ENCODE measurements at regions not wholly inside any gene's neighbourhood (a gene's known extent, or its start where the extent isn't known, plus 50 kb on each side); places are given as distances from the start of the nearest gene placed in this dataset.
A peak's percentile ranks its signal among the peaks of the same experiment; 100 is the strongest.

GRCh38 chrX:13374364-13374763 is 54.5 kb upstream of the ATXN3L start:
- Histone ChIP-seq H3K36me3 (no peaks in the 10 kb centered on the region), H3K27me3 (no peaks in the 10 kb centered on the region), H3K4me1 (no peaks in the 10 kb centered on the region), H3K27ac (no peak overlapping the region), H3K9me3 (no peaks in the 10 kb centered on the region), H3K4me3 (replicated peaks in 1 of 3) (no peak overlapping the region)
- TF ChIP-seq POLR2A (IDR thresholded peaks at IDR 0.05) (no peak), CTCF (IDR thresholded peaks at IDR 0.05) (no peak)
- intact Hi-C loops (cut with DNase I): no loop called here
- no peak for DNase-seq
- WGBS, 2 donors: 80% methylated on average over 2 of the region's 2 CpGs

- WGBS, 2 donors: 80 to 84% methylated on average over 7 of the region's 7 CpGs
- H3K27ac ChIP-seq: peak overlapping the region in 1 of 3 donors; percentile 19
- intact Hi-C loops (cut with DNase I): no loop called here
Measured at GRCh38 chrX:13373431-13374187, 53.8 kb upstream of the ATXN3L start.

GRCh38 chrX:13373027-13373426 is 53.2 kb upstream of the ATXN3L start:
- H3K27me3 ChIP-seq: no peaks in the 10 kb centered on the region
- no peak for TF ChIP-seq CTCF (IDR thresholded peaks at IDR 0.05)
- TF ChIP-seq POLR2A (IDR thresholded peaks at IDR 0.05): no peak
- intact Hi-C loops (cut with DNase I): no loop called here
- H3K9me3 ChIP-seq: no peaks in the 10 kb centered on the region
- 93 to 95% methylated on average over 1 of the region's 1 CpG for WGBS, 2 donors
- DNase-seq: no peak
- no peaks in the 10 kb centered on the region for H3K36me3 ChIP-seq
- no peaks in the 10 kb centered on the region for H3K4me1 ChIP-seq
- no peak overlapping the region for H3K27ac ChIP-seq
- no peak overlapping the region for H3K4me3 ChIP-seq (replicated peaks in 1 of 3)

More at GRCh38 chrX:13373431-13374187, 53.8 kb upstream of the ATXN3L start:
- H3K9me3 ChIP-seq: no peaks in the 10 kb centered on the region
- DNase-seq: no peak
- TF ChIP-seq POLR2A (IDR thresholded peaks at IDR 0.05): no peak
- no peak for TF ChIP-seq CTCF (IDR thresholded peaks at IDR 0.05)
- no peak overlapping the region for H3K4me3 ChIP-seq (replicated peaks in 1 of 3)
- no peaks in the 10 kb centered on the region for H3K36me3 ChIP-seq
- no peaks in the 10 kb centered on the region for H3K4me1 ChIP-seq
- no peaks in the 10 kb centered on the region for H3K27me3 ChIP-seq

- H3K4me1 ChIP-seq: no peaks in the 10 kb centered on the region
- no peak overlapping the region for H3K4me3 ChIP-seq (replicated peaks in 1 of 3)
- no peaks in the 10 kb centered on the region for H3K9me3 ChIP-seq
- intact Hi-C loops (cut with DNase I): no loop called here
- H3K27ac ChIP-seq: no peak overlapping the region
- no peaks in the 10 kb centered on the region for H3K36me3 ChIP-seq
- 95 to 96% methylated on average over 2 of the region's 2 CpGs for WGBS, 2 donors
- no peak for TF ChIP-seq POLR2A (IDR thresholded peaks at IDR 0.05)
- TF ChIP-seq CTCF (IDR thresholded peaks at IDR 0.05): no peak
- H3K27me3 ChIP-seq: no peaks in the 10 kb centered on the region
- DNase-seq: no peak
Measured at GRCh38 chrX:13372203-13372980, 52.5 kb upstream of the ATXN3L start.

- Histone ChIP-seq H3K27me3 (no peaks in the 10 kb centered on the region), H3K4me1 (no peaks in the 10 kb centered on the region), H3K27ac (no peak overlapping the region), H3K4me3 (replicated peaks in 1 of 3) (no peak overlapping the region), H3K36me3 (no peaks in the 10 kb centered on the region), H3K9me3 (no peaks in the 10 kb centered on the region)
- intact Hi-C loops (cut with DNase I): no loop called here
- DNase-seq: no peak
- no peak for TF ChIP-seq POLR2A (IDR thresholded peaks at IDR 0.05)
Measured at GRCh38 chrX:13371186-13371585, 51.3 kb upstream of the ATXN3L start.
